DMS53 treated with DMSO at 0.1 percent for 48 hours (cell line): ENCODE measurements at regions not wholly inside any gene's neighbourhood (a gene's known extent, or its start where the extent isn't known, plus 50 kb on each side); places are given as distances from the start of the nearest gene placed in this dataset.
A peak's percentile ranks its signal among the peaks of the same experiment; 100 is the strongest.

Source experiments
- DNase-seq: peaks from one replicate; lab custom pipeline; 2025; ENCODE audit not compliant: unreplicated experiment; lab: John Stamatoyannopoulos, UW

GRCh38 chr4:11895766-11896165, 467.1 kb upstream of the HS3ST1 start:
- no peak for DNase-seq

DNA sequence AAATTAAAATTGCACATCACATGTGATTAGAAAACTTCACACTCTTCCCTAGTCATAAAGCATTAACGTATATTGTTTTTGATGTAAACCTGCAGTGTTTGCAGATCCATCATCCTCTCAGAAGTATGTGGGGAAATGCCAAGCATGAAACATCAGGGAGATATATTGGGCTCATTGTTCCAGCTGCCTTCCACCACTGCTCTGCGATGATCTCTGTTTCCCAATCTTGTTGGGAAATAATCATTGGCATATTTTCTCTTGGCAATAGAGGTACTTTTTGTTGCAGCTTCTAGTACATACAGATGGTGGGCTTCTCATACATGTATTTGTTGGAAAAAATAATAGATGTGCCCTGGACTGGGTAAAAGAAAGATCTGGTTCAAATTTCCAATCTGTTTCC, 466.3 kb upstream of the HS3ST1 start:
- no peak for DNase-seq

GRCh38 chr4:11894221-11894620, 465.5 kb upstream of the HS3ST1 start:
- no peak for DNase-seq

- no peak for DNase-seq
Observed at GRCh38 chr4:11889099-11889498, 460.4 kb upstream of the HS3ST1 start.

GRCh38 chr4:11881947-11882346, 453.3 kb upstream of the HS3ST1 start:
- no peak for DNase-seq

DNA sequence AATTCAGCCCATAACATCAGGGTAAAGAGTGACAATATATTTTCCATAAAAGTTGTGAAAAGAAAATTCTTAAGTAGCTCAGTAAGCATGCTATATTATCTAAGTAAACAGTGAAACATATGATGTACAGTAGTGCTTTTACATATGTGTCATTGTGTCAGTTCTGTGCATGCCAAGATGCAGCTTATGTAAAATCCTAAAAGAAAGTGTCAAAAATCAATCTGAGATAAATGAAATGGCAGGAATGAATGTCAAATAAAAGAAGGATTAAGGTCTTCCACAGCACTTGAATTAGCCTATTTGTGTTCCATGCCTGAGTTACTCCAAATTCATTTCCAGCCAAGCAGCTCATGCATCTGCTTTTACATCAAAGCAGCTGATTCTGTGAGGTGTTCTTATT, 452.7 kb upstream of the HS3ST1 start:
- peak; percentile 45 for DNase-seq

- DNase-seq = peak; percentile 37
Observed at GRCh38 chr4:11878241-11878640, 449.5 kb upstream of the HS3ST1 start.

DNA sequence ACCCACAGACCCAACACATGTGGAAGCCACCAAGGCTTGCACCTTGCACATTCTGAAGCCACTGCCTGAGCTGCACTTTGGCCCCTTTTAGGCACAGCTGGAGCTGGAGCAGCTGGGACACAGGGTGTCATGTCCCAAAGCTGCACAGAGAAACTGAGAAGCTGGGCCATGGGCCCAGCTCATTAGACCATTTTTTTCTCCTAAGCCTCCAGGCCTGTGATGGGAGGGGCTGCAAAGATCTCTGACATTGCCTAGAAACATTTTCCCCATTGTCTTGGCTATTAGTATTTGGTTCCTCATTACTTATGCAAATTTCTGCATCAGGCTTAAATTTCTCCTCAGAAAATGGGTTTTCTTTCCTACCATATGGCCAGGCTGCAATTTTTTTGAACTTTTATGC, 447.4 kb upstream of the HS3ST1 start:
- DNase-seq = no peak

DNA sequence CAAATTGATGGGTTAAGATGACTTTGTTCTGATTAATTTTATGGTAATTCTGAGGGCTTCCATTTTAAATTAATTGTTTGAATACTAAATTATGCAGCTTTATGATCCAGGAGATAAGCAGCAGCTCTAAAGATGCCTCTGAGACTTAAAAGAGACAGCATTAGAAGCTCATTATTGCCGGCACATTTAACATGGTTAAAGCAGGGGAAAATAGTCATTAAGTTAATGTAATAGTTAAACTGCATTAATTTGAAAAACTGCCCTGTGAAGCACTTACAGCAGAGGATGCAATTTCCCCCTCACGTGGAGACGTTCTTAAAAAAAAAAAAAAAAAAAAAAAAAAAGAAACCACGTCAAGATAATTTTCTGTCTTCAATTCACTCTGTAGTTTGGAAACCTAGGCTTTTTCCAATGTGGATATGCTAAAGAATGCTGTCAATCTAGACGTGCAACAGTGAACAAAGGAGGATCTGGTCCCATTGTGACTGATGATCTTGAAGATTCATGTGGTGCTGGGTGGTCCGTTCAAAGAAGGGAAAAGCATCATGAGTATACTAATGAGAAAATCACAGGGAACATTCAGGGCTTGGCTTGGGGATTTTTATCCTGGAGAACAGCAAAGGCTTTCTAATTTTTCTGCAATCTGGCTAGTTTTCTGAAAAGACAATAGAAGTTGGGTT, 440.6 kb upstream of the HS3ST1 start:
- DNase-seq = no peak

DNA sequence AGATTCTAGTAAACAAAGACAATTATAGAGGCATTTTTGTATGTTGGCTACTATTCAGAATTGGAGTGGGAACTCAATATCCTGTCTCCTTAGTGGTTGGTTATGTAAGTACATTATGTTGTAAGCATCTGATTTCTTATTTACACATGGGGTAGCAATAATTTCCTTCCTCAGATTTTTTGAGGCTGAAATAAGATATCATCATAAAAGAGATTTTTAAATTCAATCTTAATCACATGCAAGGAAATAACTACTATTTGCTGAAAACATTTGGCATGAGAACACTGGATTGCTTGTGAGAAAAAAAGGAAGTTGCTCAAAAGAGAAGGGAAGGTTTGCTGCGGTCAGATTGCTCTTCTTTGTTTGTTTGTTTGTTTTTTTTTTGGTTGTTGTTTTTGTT, 437.7 kb upstream of the HS3ST1 start:
- no peak for DNase-seq

GRCh38 chr4:11860996-11861395, 432.3 kb upstream of the HS3ST1 start:
- DNase-seq = no peak

DNA sequence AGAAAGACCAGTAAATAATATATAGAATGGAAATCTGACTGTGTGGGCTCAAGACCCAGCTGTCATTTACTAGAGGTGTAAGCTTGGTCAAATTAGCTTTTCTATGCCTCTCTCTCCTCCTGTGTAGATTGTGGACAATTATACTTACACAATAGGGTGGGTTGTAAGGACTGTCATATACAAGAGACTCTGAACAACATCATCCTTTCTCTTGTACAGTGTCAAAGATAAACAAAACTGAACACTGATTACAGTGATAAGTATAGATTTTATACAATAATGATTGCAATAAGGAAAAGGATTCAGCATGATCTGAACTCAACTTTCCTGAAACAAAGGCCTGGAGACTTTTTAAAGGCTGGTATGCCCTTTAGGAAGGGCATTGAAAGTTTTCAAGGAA, 429.2 kb upstream of the HS3ST1 start:
- no peak for DNase-seq

GRCh38 chr4:11847167-11847566, 418.5 kb upstream of the HS3ST1 start:
- DNase-seq = no peak

DNA sequence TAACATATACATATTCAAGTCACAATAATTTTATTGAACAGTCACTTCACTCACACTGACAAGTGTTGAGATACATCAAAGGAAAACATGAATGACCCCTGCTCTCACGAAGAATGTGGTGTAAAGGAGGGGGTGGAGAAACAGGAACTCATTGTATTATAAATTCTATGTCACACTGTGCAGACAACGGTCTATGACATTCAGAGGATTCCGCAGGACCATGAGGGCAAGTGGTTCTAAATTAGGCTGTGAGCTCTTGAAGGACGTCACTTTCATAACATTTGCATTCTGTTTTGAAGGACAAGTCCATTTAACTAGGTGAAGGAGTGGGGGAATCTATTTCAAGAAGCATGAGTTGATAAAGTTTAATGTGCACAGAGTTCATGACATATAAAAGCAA, 415.2 kb upstream of the HS3ST1 start:
- DNase-seq = no peak

GRCh38 chr4:11843340-11843739, 414.6 kb upstream of the HS3ST1 start:
- DNase-seq = no peak

DNA sequence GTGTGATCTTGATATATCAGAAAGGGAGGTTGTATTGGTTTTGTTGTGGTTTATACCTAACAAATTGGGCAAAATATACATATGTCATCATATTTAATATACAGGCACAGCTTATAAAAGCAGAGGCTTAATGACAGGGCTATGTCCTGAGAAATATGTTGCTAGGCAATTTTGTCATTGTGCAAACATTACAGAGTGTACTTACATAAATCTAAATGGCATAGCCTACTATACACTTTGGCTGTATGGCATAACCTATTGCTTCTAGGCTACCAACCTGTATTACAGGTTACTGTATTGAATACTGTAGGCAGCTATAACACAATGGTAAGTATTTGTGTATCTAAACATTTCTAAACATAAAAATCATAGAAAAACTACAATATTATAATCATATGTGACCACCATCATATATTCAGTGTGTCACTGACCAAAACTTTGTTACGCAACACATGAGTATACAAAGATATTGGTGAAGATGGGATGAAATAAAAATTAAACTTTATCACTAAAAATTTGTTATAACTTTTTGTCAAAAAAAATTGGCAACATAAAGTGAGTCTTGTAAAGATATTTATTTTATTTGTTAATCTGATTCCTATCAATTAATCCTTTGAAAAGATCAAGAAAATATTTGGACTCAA, 414.0 kb upstream of the HS3ST1 start:
- DNase-seq = peak; percentile 86

DNA sequence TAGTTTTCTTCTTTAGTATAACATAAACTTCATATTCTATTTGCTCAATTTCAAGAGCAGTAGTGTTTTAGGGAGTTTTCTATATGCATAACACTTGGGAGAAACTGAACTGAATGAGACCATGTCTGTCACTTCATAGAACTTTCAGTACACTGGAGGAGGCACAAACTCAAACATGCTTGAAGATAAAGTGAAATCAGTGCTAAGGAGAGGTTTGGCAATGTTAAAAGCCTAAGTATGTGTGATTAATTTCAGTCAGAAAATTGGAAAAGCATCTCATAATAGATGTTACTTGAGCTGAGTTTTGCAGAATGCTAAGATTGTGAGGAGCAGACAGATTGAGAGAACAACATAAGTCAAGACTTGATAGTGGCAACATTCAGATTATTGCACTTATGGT, 411.2 kb upstream of the HS3ST1 start:
- no peak for DNase-seq

DNA sequence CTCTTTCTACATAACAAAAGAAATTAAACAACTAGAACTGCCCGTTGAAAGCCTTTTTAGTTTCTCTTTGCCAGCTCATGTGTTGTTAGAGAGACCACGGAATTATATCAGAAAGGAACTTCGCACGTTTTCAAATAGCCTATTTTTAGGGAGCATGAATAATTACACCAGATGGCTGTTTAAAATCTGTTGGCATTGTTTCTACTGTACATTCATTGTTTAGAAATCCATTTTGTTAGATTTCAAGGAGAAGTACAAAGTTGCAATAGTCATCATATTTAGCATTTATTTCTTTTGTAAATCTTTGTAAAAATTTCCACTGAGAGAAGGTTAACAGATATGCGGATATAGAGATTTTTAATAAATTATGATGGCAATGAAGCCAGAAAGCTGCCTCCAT, 403.0 kb upstream of the HS3ST1 start:
- DNase-seq = no peak

GRCh38 chr4:11824566-11824965, 395.9 kb upstream of the HS3ST1 start:
- no peak for DNase-seq

DNA sequence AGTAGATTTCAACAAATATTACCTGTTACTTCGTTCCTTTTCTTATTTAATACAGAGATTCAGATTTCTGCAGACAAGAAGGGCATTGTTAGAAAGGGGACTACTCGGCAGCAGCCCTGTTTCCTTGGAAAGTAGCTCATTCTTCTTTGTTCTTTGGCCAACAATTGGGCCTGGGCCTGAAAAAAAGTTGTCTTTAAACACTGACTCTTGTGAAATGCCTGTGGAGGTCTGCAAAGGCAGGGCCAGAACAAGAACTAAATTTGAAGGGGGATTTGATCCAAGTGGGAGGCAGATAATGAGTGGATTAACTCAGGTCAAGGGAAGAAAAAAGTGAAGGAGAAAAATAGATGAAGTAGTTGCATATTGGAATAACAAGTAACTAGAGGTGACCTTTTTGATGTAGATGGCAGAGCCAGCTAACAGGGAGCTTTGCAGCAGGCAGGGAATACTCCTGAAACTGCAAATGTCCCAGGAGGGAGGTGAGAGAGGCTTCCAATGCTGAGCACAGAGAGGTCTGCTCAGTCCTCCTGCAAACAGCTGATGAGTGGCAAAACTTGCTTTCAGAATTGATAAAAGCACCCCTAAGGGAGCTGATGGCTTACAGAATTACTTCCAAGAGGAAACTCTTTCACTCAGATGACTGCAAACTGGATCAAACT, 393.2 kb upstream of the HS3ST1 start:
- DNase-seq = no peak

- DNase-seq = no peak
Observed at GRCh38 chr4:11817088-11817487, 388.4 kb upstream of the HS3ST1 start.

- no peak for DNase-seq
Observed at GRCh38 chr4:11814758-11815157, 386.1 kb upstream of the HS3ST1 start.
